Mucosa of gallbladder (tissue), 1 donor: ENCODE measurements at regions not wholly inside any gene's neighbourhood (a gene's known extent, or its start where the extent isn't known, plus 50 kb on each side); places are given as distances from the start of the nearest gene placed in this dataset.

ENCODE experiments used
- DNase-seq: peaks from one replicate; pipeline ENCODE4 v3.0.0-alpha.2; 2020; ENCODE audit warnings: low spot score
- donor health status: DM: no; HTN: no; CAD: no.

- DNase-seq: no peak
These were observed 83.0 kb downstream of the CXCL12 start for GRCh38 chr10:44301781-44302355.

- peak; percentile 88 for DNase-seq
These were observed 83.9 kb downstream of the CXCL12 start for GRCh38 chr10:44300666-44301649.

GRCh38 chr10:44298713-44299112, 86.2 kb downstream of the CXCL12 start:
- no peak for DNase-seq

GRCh38 chr10:44297963-44298362, 86.9 kb downstream of the CXCL12 start:
- no peak for DNase-seq

- no peak for DNase-seq
These were observed 89.2 kb downstream of the CXCL12 start for GRCh38 chr10:44295644-44296241.

GRCh38 chr10:44294726-44295412, 90.0 kb downstream of the CXCL12 start:
- no peak for DNase-seq

GRCh38 chr10:44293842-44294241, 91.1 kb downstream of the CXCL12 start:
- peak; percentile 50 for DNase-seq

GRCh38 chr10:44293306-44293778, 91.6 kb downstream of the CXCL12 start:
- no peak for DNase-seq

- no peak for DNase-seq
These were observed 92.4 kb downstream of the CXCL12 start for GRCh38 chr10:44292390-44293002.

GRCh38 chr10:44291091-44291490, 93.8 kb downstream of the CXCL12 start:
- DNase-seq: no peak

- DNase-seq: no peak
These were observed 95.8 kb downstream of the CXCL12 start for GRCh38 chr10:44289125-44289524.

- no peak for DNase-seq
These were observed 97.5 kb downstream of the CXCL12 start for GRCh38 chr10:44287408-44287807.

- DNase-seq: no peak
These were observed 100.5 kb downstream of the CXCL12 start for GRCh38 chr10:44284198-44285084.

GRCh38 chr10:44282626-44283300, 102.1 kb downstream of the CXCL12 start:
- no peak for DNase-seq

- DNase-seq: no peak
These were observed 103.2 kb downstream of the CXCL12 start for GRCh38 chr10:44281662-44282061.

GRCh38 chr10:44281089-44281613, 103.7 kb downstream of the CXCL12 start:
- no peak for DNase-seq

- DNase-seq: no peak
These were observed 104.5 kb downstream of the CXCL12 start for GRCh38 chr10:44280226-44281014.

- no peak for DNase-seq
These were observed 105.3 kb downstream of the CXCL12 start for GRCh38 chr10:44279426-44280126.
